Kidney (tissue), 13 donors: ENCODE measurements at regions not wholly inside any gene's neighbourhood (a gene's known extent, or its start where the extent isn't known, plus 50 kb on each side); places are given as distances from the start of the nearest gene placed in this dataset.

ENCODE experiments used
- DNase-seq, 5 donors: peaks; one replicate each; pipeline ENCODE4 v3.0.0-alpha.2; 2013 to 2020
- FAIRE-seq: peaks from 2 replicates; lab custom pipeline; 2012; peaks lifted over from hg19 to GRCh38; lab: Jason Lieb, UNC
- H3K27ac ChIP-seq, 2 donors: one replicate each; pipeline ENCODE4 v1.7.0; 2013; ENCODE audit warnings: low read depth in 2 of 2, low read length in 2 of 2, inconsistent platforms in 1 of 2
- H3K27me3 ChIP-seq: one replicate; pipeline ENCODE4 v1.7.1; 2013; ENCODE audit warnings: low read length, inconsistent platforms; ENCODE audit not compliant: control insufficient read depth, insufficient read depth
- H3K36me3 ChIP-seq, 3 donors: one replicate each; pipeline versions ENCODE4 v1.7.0 to v1.7.1; 2013; ENCODE audit warnings: low read length in 3 of 3, control low read depth in 1 of 3, inconsistent platforms in 1 of 3; ENCODE audit not compliant: insufficient read depth in 3 of 3, control insufficient read depth in 2 of 3
- H3K4me1 ChIP-seq, 3 donors: one replicate each; pipeline versions ENCODE4 v1.7.0 to v1.7.1; 2013; ENCODE audit warnings: low read length in 3 of 3, inconsistent platforms in 1 of 3, low read depth in 1 of 3; ENCODE audit not compliant: control insufficient read depth in 2 of 3, insufficient read depth in 2 of 3
- H3K4me3 ChIP-seq, 3 donors: one replicate each; pipeline versions ENCODE4 v1.7.0 to v1.8.1; 2013; ENCODE audit warnings: low read length in 3 of 3, control low read depth in 1 of 3, inconsistent platforms in 1 of 3
- H3K9ac ChIP-seq, 3 donors: one replicate each; pipeline versions ENCODE4 v1.7.0 to v1.7.1; 2013; ENCODE audit warnings: low read length in 3 of 3, control low read depth in 1 of 3, inconsistent platforms in 1 of 3
- H3K9me3 ChIP-seq, 3 donors: one replicate each; pipeline versions ENCODE4 v1.7.0 to v1.7.1; 2013; ENCODE audit warnings: low read length in 3 of 3, control low read depth in 1 of 3, inconsistent platforms in 1 of 3; ENCODE audit not compliant: control insufficient read depth in 2 of 3, insufficient read depth in 1 of 3
- CTCF ChIP-seq: IDR thresholded peaks from 3 replicates; pipeline ENCODE4 v1.5.1; 2012; ENCODE audit warnings: mild to moderate bottlenecking, moderate library complexity, borderline replicate concordance; ENCODE audit not compliant: insufficient read depth; ENCODE audit errors: extremely low read depth
- intact Hi-C: fragments of 100-400 bp; cut with DNase I; formaldehyde crosslinking; loops from one replicate; pipeline ENCODE4 v1.11.1; 2022
- donor health status: control.
- donor health status: control.
- donor health status: control.
- donor health status: control.
- donor health status: control.
- donor health status: DM: yes; HTN: yes; CAD: no.
- donor health status: Normal renal cell carcinoma (clear cell type).

- no peaks in the 10 kb centered on the region for H3K9me3 ChIP-seq
- no peak for TF ChIP-seq CTCF
- no peaks in the 10 kb centered on the region for H3K36me3 ChIP-seq
- FAIRE-seq (no peak), DNase-seq (no peak)
- H3K4me1 ChIP-seq = no peaks in the 10 kb centered on the region
- H3K9ac ChIP-seq = no peak overlapping the region
- no peak overlapping the region for H3K4me3 ChIP-seq
- intact Hi-C loops = no loop called here
- H3K27me3 ChIP-seq = no peaks in the 10 kb centered on the region
- H3K27ac ChIP-seq = no peak overlapping the region
Measured at GRCh38 chr7:49125246-49125645, 200.9 kb downstream of the CDC14C start.

- H3K36me3 ChIP-seq = no peaks in the 10 kb centered on the region
- H3K9ac ChIP-seq = no peak overlapping the region
- no peaks in the 10 kb centered on the region for H3K27me3 ChIP-seq
- no peak overlapping the region for H3K4me3 ChIP-seq
- H3K27ac ChIP-seq = no peak overlapping the region
- no peak for FAIRE-seq
- H3K4me1 ChIP-seq = no peaks in the 10 kb centered on the region
- H3K9me3 ChIP-seq = no peaks in the 10 kb centered on the region
- TF ChIP-seq CTCF = no peak
- intact Hi-C loops = no loop called here
- peak in 1 of 5 donors; percentile 24 for DNase-seq
Measured at GRCh38 chr7:49127359-49127913, 203.1 kb downstream of the CDC14C start.

- DNase-seq (no peak), FAIRE-seq (no peak)
- Histone ChIP-seq H3K27me3 (no peaks in the 10 kb centered on the region), H3K27ac (no peak overlapping the region), H3K4me1 (no peaks in the 10 kb centered on the region), H3K4me3 (no peak overlapping the region), H3K9me3 (no peaks in the 10 kb centered on the region), H3K36me3 (no peaks in the 10 kb centered on the region), H3K9ac (no peak overlapping the region)
- TF ChIP-seq CTCF = no peak
- intact Hi-C loops = no loop called here
Measured at GRCh38 chr7:49137978-49138377, 213.6 kb downstream of the CDC14C start.

- H3K27me3 ChIP-seq = no peaks in the 10 kb centered on the region
- DNase-seq (no peak), FAIRE-seq (no peak)
- H3K4me3 ChIP-seq = no peak overlapping the region
- intact Hi-C loops = no loop called here
- H3K27ac ChIP-seq = no peak overlapping the region
- H3K9me3 ChIP-seq = no peaks in the 10 kb centered on the region
- no peak overlapping the region for H3K9ac ChIP-seq
- TF ChIP-seq CTCF = no peak
- H3K36me3 ChIP-seq = no peaks in the 10 kb centered on the region
- H3K4me1 ChIP-seq = no peaks in the 10 kb centered on the region
Measured at GRCh38 chr7:49150486-49150885, 226.1 kb downstream of the CDC14C start.
